HCEC 1CT (cell line): ENCODE measurements at regions not wholly inside any gene's neighbourhood (a gene's known extent, or its start where the extent isn't known, plus 50 kb on each side); places are given as distances from the start of the nearest gene placed in this dataset.

Experiments used
- DNase-seq: peaks from one replicate; pipeline ENCODE4 v3.0.0-alpha.2; 2017

DNA sequence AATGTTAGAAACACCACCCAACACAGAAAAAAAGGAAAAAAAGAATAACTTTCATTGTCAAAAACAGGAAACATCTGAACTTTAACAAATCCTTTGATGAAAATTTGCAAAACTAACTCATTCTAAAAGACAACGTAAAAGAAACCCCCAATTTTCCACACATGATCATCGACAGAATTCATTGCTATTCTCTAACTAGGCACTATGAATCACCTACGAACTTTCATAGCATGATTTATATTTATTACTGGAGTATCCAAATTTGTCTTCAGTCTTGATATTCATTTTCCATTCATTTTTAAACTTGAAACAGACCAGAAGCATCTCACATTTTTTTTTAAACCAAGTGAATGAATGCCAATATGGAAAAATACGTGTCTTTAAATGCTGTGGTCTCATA is 514.6 kb downstream of the TLE4 start:
- no peak for DNase-seq

GRCh38 chr9:80085668-80086067 is 513.9 kb downstream of the TLE4 start:
- no peak for DNase-seq

GRCh38 chr9:80082213-80082612 is 510.4 kb downstream of the TLE4 start:
- no peak for DNase-seq

- no peak for DNase-seq
These were observed 507.1 kb downstream of the TLE4 start for GRCh38 chr9:80078826-80079225.

GRCh38 chr9:80077059-80077458 is 505.3 kb downstream of the TLE4 start:
- DNase-seq = no peak

- no peak for DNase-seq
These were observed 504.4 kb downstream of the TLE4 start for GRCh38 chr9:80076162-80076561.

GRCh38 chr9:80074439-80074838 is 502.7 kb downstream of the TLE4 start:
- no peak for DNase-seq

- no peak for DNase-seq
These were observed 500.7 kb downstream of the TLE4 start for GRCh38 chr9:80072451-80072850.

GRCh38 chr9:80070071-80070742 is 498.4 kb downstream of the TLE4 start:
- DNase-seq = no peak

DNA sequence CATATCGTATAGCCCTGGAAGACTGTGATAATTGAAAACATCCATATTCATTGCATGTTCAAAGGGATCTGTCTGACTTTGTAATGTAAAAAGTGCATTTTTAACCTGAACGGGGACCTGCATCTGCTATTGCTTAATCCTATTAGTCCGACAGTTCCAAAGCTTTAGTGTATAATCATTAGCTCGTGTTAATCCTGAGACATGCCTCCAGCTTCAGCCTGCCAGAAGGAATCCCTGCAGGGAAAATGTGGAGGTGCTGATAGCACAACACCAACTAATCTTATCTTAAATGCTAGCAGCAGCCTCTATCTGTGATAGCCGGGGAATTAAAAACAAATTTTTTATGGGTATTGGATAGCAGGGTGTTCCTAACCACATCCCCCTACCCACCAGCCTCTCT is 495.2 kb downstream of the TLE4 start:
- no peak for DNase-seq

- DNase-seq = no peak
These were observed 490.8 kb downstream of the TLE4 start for GRCh38 chr9:80062567-80062966.

GRCh38 chr9:80061940-80062339 is 490.2 kb downstream of the TLE4 start:
- DNase-seq = peak; percentile 98

GRCh38 chr9:80061096-80061495 is 489.3 kb downstream of the TLE4 start:
- peak; percentile 19 for DNase-seq

DNA sequence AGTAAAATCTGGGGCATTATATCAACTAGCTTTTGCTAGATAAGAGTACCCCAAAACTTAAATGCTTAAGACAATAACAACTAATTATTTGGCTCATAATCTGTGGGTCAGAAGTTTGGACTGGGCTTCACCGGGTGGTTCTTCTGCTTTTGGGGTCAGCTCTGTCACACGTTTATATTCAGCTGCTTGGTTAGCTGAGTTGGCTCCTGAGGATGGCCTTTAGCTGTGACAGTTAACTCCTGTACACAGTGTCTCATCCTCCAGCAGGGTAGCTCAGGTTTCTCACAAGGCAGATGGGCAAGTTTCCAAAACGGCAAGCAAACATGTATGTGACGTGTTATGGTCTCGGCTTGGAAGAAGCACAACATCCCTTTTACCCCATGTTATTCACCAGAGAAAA is 488.2 kb downstream of the TLE4 start:
- no peak for DNase-seq

DNA sequence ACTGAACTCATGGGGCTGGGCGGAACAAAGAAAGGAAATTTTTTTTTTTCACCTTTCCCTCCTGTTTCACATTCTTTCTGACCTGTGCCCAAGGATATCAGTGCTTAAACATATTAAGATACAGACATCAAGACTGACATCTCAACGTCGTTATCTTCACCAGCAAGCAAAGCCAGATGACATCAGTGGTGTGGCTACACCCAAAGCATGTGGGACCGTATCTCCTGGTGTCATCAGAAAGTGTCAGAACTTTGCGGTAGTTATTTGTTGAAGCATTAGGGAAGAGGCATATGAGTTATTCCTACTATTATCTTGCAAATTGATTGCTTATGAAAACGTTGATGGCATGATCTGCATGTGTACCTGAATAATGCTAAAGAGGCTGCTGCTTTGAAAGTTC is 487.4 kb downstream of the TLE4 start:
- DNase-seq = no peak

- DNase-seq = no peak
These were observed 481.1 kb downstream of the TLE4 start for GRCh38 chr9:80052830-80053229.

DNA sequence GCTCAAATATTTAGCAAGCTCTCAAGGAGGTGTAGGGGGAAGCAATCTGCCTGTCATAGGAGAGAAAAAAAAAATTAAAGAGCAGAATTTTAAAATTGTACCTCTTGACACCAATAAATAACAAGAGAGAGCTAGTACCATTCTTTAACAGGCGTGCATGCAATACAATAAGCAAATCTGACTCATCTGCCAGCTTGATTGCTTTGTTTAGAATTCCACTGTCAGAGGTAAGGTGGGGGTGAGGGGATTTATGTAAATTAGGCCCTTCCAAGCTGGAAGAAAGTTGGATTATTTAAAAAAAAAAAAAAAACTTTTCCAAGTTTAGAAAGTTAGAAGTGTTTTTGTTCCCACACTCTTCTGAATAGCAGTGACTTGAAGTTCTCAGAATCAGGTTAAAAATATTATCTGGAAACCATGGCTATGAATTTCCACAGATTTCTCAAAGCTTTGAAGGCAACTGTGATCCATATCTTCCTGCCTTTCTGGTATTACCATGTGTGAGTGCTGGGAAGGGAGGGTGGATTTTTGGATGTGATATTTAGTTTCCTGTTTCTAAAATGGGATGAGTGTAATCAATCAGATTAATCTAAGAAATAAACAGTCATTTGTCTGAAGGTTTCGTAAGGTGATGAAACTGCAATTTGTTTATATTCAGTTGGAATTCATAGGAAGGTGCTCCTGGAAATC is 477.5 kb downstream of the TLE4 start:
- DNase-seq = peak; percentile 29

- no peak for DNase-seq
These were observed 474.7 kb downstream of the TLE4 start for GRCh38 chr9:80046481-80046880.

- DNase-seq = no peak
These were observed 470.1 kb downstream of the TLE4 start for GRCh38 chr9:80041821-80042220.

DNA sequence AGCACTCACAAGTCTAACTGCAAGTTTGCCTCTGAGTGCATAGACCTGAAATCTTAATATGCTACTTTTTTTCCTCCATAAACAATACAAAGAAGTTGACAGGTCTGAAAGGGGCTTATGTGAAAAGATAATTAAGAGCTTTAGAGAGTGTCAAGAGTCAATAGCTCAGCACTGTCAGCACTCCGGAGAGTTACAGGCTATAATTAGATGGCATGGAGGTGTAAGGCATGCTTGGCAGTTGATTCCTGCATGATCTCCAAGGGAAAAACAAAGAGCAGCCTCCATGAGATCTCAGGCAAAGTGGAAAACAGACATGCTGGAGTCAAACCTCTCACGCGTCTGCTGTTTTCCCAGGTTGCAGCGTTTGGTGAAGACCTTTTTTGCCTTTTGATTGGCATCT is 468.7 kb downstream of the TLE4 start:
- no peak for DNase-seq

DNA sequence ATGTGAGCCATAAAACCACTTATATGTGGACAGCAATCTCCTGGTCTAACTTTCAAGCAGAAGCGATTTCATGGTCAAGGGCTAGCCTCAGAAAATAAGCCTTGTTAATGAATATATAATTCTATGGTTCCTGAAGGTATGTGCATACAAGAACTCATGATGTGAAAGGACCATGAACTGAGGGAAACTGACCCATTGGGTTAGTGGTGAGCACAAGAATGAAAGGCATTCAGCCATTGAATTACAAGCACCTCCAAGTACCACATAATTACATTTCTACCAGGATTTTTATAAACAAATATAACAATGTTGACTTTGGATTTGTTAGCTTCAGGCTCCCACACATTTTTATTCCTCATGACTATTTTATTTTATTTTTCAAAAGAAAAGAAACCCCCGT is 459.0 kb downstream of the TLE4 start:
- DNase-seq = no peak

- peak; percentile 56 for DNase-seq
These were observed 456.7 kb downstream of the TLE4 start for GRCh38 chr9:80028501-80028900.

GRCh38 chr9:80025796-80026520 is 454.2 kb downstream of the TLE4 start:
- DNase-seq = no peak

DNA sequence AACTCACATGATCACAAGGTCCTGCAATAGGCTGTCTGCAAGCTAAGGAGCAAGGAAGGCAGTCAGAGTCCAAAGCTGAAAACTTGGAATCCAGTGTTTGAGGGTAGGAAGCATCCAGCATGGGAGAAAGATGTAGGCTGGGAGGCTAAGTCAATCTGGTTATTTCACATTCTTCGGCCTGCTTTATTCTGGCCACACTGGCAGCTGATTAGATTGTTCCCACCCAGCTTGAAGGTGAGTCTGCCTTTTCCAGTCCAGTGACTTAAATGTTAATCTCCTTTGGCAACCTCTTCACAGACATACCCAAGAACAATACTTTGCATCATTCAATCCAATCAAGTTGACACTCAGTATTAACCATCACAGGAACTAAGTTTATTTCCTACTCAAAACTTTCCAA is 453.4 kb downstream of the TLE4 start:
- no peak for DNase-seq
